Astrocyte of the cerebellum (primary cell): ENCODE measurements at regions not wholly inside any gene's neighbourhood (a gene's known extent, or its start where the extent isn't known, plus 50 kb on each side); places are given as distances from the start of the nearest gene placed in this dataset.

ENCODE experiments used
- DNase-seq: peaks from one replicate; pipeline ENCODE4 v3.0.0-alpha.2; 2011; ENCODE audit warnings: low read depth
- H3K4me3 ChIP-seq: 2 replicates; pipeline ENCODE4 v1.5.1; 2011; ENCODE audit warnings: mild to moderate bottlenecking, low read depth, low read length, moderate library complexity
- CTCF ChIP-seq: IDR thresholded peaks from 2 replicates; pipeline ENCODE4 v1.5.1; 2012; ENCODE audit warnings: low read length, low read depth, moderate library complexity, mild to moderate bottlenecking; ENCODE audit errors: missing control alignments
- in situ Hi-C: cut with HindIII; loops from 2 replicates; pipeline ENCODE4 v1.10.0; 2017; ENCODE audit warnings: low sequenced_read_pairs

- in situ Hi-C loops = loop anchor here (5.0 kb wide), 1 partner anchor 92 kb away; no protein-coding TSS in a partner anchor
- no peak for TF ChIP-seq CTCF
- DNase-seq = no peak
- H3K4me3 ChIP-seq = no peak overlapping the region
These were observed 145.7 kb upstream of the NECTIN1 start for GRCh38 chr11:119874660-119875238.

DNA sequence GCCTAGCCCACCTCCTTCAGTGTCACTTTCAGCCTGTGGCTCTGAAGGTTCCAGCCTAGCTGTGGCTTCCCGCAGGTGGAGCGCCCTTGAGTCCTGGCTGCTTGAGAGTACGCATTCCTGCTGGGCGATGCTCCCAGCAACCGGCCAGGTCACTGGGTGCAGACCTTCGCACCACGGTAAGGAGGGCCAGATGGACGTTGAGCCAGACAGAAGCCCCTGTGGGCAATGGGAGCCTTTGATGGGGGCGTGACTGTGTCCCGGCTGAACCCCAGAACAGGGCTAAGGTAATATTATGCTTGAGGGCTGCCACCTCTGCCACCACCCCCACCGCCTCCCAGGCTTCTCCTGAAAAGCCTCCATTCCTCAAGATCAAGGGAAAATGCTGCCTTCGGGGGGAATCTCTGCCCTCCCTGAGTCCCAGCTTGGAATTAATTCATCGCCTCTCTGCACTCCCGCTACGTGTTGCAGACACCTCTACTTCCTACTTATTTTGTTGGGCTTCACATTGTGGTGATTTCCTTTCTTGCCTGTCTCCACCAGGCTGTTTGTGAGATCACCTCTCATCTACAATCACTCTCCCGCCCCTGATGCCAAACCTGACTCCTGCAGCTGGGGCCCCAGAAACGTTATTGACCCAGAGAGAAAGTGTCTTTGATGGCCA, 144.9 kb upstream of the NECTIN1 start:
- no peak overlapping the region for H3K4me3 ChIP-seq
- DNase-seq = no peak
- in situ Hi-C loops = loop anchor here (5.0 kb wide), 1 partner anchor 92 kb away; no protein-coding TSS in a partner anchor
- no peak for TF ChIP-seq CTCF

DNA sequence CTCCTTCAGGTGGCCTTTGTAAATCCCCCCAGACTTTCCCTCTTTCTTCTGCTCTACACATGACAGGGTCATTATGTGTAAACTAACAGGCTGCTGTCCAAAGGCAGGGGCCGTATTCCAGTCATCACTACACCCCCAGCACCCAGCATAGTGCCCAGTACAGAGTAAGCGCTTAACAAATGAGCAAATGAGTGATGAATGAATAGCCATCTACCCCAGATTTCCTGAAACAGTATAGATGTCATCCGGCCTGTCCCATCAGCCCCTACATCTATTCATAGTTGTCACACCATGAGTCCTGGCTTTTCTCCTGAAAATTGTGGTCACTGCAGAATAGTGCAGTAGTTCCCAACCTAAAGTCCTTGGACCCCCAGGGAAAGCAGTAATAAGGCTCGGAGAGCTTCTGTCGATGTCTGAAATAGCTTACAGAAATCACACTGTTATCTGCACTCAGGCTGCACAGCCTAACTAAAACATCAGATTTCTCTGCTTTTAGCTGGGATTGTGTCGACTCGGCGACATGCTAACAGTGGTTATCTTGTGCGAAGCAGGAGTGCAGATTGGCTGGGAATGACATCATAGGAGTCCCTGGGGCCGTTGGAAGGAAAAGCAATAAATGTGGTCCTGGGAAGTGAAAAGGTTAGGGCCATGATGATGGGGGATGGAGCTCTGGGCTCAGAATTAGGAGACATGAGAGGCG, 143.8 kb upstream of the NECTIN1 start:
- DNase-seq = no peak
- H3K4me3 ChIP-seq = no peak overlapping the region
- in situ Hi-C loops = loop anchor here (5.0 kb wide), 1 partner anchor 90 kb away; no protein-coding TSS in a partner anchor
- no peak for TF ChIP-seq CTCF

GRCh38 chr11:119865661-119866156, 136.7 kb upstream of the NECTIN1 start:
- DNase-seq = no peak
- TF ChIP-seq CTCF = no peak
- in situ Hi-C loops = no loop called here
- no peak overlapping the region for H3K4me3 ChIP-seq

- no peak for DNase-seq
- TF ChIP-seq CTCF = no peak
- in situ Hi-C loops = no loop called here
- no peak overlapping the region for H3K4me3 ChIP-seq
These were observed 135.8 kb upstream of the NECTIN1 start for GRCh38 chr11:119864836-119865235.

DNA sequence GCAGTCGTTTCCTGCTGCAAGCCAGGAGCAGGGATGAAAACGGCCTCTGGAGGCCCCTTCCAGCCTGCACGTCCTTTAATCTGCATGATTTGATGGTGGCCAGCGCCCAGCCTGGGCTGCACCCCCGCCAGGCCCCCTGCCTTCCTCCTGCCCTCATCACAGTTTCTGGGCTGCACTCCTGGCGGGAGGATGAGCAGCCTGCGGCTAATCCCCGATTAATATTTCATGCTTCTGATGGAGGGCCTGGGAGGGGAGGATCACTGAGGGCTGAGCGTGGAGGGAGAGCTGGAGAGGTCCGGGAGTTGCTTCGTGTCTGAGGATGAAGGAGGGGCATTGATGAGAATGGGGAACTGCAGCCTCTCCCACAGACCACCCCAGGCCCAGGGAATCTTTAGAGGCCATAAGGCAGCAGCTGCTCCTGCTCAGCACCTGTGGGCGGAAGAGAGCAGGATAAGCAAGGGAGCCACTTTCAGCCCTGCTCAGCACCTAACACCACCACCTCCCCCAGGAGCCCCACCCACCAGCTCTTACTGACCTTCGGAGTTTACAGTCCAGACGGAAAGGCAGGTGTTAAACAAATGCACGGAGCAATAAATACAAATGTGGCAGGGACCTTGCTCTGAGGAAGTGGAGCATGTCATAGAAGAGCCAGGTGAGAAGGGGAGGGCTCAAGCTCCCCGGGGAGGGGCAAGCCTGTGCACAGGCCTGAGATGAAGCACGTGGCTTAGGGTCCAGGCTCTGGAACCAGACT, 135.0 kb upstream of the NECTIN1 start:
- no peak overlapping the region for H3K4me3 ChIP-seq
- in situ Hi-C loops = no loop called here
- TF ChIP-seq CTCF = no peak
- DNase-seq = no peak
